ENCODE measurements at regions not wholly inside any gene's neighbourhood (a gene's known extent, or its start where the extent isn't known, plus 50 kb on each side); places are given as distances from the start of the nearest gene placed in this dataset.

DNA sequence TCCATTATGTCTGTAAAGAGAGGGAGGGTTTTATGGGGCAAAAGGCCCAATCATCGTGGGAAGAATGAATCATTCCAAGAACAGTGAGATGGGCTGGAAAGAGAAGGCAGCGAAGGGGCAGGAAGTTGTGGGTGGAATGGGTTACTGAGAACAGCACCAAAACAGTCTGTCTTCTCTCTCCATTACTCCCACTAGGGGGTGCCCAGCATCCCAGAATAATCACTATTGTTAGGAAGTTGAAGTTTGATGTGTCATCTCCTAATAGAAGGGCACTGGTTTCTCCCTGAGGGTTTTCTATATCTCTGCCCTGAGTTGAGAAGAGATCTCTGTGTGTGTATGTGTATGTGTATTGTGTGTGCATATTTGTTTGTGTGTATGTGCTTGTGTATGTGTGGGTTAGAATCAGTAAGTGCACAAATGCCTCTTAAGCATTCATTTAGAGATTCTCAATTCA, 76.6 kb upstream of the MAP4K3 start:
- peak; percentile 87 for DNase-seq (ENCODE audit: low read depth)

DNA sequence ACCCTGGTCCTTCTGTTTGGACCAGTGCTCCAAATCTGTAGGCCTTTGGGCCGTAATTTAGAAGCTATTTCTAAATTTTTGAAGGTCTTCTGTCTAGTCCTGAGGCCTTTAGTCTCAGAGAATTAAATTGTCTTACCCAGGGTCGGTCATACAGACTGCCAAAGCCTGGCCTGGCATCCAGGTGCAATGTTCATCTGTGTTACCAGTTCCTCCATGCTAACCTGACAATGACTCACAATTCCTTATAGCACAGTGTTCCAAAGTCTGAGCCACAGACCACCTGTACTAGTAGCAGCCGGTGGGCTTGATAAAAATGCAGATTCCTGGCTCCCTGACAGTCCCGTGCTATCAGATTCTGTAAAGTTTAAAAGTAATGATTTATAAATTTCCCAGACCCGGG, 77.7 kb upstream of the MAP4K3 start:
- DNase-seq (ENCODE audit: low read depth), result no peak

- no peak for DNase-seq (ENCODE audit: low read depth)
Measured at GRCh38 chr2:39515273-39515896, 78.3 kb upstream of the MAP4K3 start.

DNA sequence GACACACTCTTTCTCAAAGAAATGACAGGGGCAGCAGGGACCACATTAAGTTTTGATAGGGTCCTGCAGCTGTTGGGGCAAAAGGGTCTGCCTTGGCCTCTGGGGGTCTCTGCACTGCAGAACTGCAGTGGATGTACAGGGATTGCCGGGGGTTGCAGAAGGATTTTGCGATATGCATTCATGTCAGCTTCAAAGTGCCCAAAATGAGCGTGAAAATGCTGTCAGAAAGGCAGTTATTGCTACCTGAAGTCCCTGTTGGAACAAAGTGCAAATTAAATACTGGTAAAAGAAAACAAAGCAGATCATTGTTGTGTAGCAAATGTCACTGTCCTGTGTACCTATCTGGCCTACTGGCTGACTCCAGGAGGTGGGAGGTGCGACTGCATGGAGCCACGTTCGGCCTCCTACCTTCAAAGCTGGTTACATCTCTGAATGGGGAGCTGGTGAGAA, 78.8 kb upstream of the MAP4K3 start:
- DNase-seq (ENCODE audit: low read depth), result no peak

GRCh38 chr2:39516347-39517101, 79.4 kb upstream of the MAP4K3 start:
- DNase-seq (ENCODE audit: low read depth), result peak; percentile 50

GRCh38 chr2:39517102-39517436, 80.0 kb upstream of the MAP4K3 start:
- DNase-seq (ENCODE audit: low read depth), result no peak

- no peak for DNase-seq (ENCODE audit: low read depth)
Measured at GRCh38 chr2:39517622-39518021, 80.5 kb upstream of the MAP4K3 start.

GRCh38 chr2:39519886-39520285, 82.8 kb upstream of the MAP4K3 start:
- DNase-seq (ENCODE audit: low read depth), result no peak

- DNase-seq (ENCODE audit: low read depth), result peak; percentile 65
Measured at GRCh38 chr2:39521876-39522517, 84.9 kb upstream of the MAP4K3 start.

GRCh38 chr2:39522518-39522877, 85.4 kb upstream of the MAP4K3 start:
- no peak for DNase-seq (ENCODE audit: low read depth)

- DNase-seq (ENCODE audit: low read depth), result peak; percentile 91
Measured at GRCh38 chr2:39523308-39524044, 86.4 kb upstream of the MAP4K3 start.

- DNase-seq (ENCODE audit: low read depth), result peak; percentile 19
Measured at GRCh38 chr2:39524061-39524460, 87.0 kb upstream of the MAP4K3 start.

DNA sequence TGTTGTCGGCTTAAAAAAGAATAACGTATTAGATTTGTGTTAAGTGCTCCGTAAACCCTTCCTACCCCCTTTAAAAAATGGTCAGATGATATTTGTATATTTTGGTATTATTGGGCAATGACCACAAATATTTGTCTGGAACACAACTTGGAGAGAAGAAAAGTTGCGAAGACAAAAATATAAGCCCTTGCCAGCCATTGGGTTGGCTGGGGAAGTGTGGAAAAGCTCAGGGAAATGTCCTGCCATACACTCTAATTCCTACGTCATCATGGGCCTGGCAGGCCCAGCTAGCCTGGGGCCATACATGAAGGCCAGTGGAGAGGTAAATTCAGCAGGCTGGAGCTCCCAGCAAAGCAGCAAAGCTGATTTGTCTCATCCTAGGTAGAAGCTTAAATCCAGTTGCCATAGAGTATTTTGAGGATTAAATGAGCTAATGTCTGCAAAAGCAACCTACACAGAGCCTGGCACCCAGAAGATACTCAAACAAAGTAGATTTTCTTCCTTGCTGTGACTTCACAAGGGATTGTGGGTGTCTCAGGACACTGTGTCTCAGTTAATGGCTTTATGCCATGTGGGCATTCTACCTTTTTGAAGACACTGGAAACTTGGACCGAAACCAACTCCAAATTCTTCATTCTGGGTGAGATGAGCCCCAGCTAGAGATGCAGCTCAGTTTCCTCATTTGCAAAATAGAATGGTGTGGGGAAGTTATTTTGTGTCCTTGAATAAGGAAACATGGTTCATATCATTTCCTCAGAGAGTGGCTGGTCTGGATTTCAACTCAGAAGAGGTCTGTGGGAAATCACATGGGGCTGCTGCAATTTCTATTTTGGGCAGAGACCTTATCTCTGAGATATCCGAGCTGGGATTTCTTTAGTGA, 87.9 kb upstream of the MAP4K3 start:
- DNase-seq (ENCODE audit: low read depth), result peak; percentile 92

GRCh38 chr2:39525636-39526412, 88.7 kb upstream of the MAP4K3 start:
- DNase-seq (ENCODE audit: low read depth), result no peak

DNA sequence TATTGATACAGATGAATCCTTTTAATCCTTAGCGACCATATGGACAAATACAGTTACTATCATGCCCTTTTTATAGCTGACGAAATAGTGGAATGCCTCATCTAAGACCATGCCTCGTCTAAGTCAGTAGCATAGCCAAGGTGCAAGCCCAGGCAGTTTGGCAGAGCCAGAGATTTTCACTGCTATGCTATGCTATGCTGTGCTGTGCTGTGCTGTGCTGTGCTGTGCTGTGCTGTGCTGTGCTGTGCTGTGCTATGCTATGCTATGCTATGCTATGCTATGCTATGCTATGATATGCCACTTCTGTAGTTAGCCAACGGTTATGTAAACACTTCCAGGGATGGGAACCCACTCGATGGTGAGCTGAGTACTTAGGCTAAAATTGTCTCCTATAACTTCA, 91.6 kb upstream of the MAP4K3 start:
- DNase-seq (ENCODE audit: low read depth), result no peak

- no peak for DNase-seq (ENCODE audit: low read depth)
Measured at GRCh38 chr2:39529836-39530235, 92.8 kb upstream of the MAP4K3 start.

DNA sequence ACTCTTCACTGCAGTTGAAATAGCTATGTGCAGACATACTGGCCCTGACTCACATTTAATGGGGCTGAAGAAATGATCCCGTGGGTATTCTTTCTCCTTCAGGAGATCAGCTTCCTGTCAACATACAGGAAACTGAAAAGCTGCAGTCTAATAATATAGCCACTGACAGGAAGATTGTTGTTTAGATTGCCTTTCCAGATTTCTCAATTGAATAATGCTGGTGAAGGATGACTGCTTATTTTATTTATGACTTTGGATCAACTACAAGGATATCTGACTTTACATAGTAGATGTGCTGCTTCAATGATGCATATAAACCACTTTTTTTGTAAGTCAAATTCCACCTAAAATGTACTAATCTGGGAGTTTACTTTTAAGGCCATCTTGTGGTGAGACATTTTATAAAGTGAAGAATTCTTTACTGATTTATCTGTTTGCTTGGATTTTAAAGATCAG, 93.4 kb upstream of the MAP4K3 start:
- peak; percentile 90 for DNase-seq (ENCODE audit: low read depth)

DNA sequence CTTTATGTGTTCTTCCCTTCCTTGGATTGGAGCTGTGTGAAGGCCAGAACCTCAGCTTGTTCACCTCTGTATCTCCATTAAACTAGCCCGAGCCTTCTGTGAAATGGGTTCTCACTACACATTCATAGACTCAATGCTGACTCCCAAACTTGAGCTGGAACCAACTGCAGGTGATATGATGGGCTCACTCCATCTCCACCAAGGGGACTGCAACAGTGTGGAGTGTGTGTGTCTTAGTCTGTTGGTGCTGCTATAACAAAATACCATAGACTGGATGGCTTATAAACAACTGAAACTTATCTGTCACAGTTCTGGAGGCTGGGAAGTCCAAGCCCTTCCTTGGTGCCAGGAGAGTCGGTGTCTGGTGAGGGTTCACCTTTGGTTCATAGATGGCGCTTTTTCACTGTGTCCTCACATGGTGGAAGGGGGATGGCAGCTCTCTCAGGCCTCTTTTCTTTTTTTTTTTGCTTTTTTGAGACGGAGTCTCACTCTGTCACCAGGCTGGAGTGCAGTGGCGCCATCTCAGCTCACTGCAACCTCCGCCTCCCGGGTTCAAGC, 94.2 kb upstream of the MAP4K3 start:
- DNase-seq (ENCODE audit: low read depth), result no peak

DNA sequence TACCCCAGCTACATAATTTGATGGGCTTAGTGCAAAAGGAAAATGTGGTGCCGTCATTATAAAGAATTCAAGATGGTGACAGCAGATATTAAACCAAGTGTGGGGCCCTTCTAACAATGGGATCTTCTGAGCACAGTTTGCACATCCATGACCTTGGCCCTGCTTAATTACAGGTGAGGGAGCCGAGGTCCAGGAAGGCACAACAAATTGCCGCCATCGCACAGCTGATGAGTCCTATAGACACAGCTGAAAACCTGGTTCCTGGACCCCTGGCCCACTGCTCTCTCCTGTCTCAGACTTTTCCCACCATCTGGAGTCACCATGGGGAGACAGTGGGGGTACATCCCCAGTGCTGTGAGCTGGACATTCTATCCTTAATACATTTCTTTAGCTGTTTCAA, 95.8 kb upstream of the MAP4K3 start:
- no peak for DNase-seq (ENCODE audit: low read depth)

GRCh38 chr2:39534095-39534711, 97.1 kb upstream of the MAP4K3 start:
- DNase-seq (ENCODE audit: low read depth), result no peak

Data from fibroblast of gingiva (primary cell).